Mammary epithelial cell (primary cell): ENCODE measurements at regions not wholly inside any gene's neighbourhood (a gene's known extent, or its start where the extent isn't known, plus 50 kb on each side); places are given as distances from the start of the nearest gene placed in this dataset.

Experiments
- EZH2 ChIP-seq: IDR thresholded peaks from 2 replicates; pipeline ENCODE4 v1.6.1; 2012; ENCODE audit warnings: low read length, inconsistent platforms, borderline replicate concordance
- TF ChIP-seq, protein P1 (sequence below), 2 donors: IDR thresholded peaks in 1 of 2; conservative IDR thresholded peaks in 1 of 2; 2 replicates each; pipeline ENCODE4 v1.5.1; 2011 to 2012; ENCODE audit warnings: inconsistent platforms in 2 of 2, low read length in 2 of 2, mild to moderate bottlenecking in 2 of 2, control low read depth in 1 of 2, low read depth in 1 of 2; ENCODE audit not compliant: insufficient read depth in 1 of 2; ENCODE audit errors: extremely low read depth in 1 of 2

DNA sequence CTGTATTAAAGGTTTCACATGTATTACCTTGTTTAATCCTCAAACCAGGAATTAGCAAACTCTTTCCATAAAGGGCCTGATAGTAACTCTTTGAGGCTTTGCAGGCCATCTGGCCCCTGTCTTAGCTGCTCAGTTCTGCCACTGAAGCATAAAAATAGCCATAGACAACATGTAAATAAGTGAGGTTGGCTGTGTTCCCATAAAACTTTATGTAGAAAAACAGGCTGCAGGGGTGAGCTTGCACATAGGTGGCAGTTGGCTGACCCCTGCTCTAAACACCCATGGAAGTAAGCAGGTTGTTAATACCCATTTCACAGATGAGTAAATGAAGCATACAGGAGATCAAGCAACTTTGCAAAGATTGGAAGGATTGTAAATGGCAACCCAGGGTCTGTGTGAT, 1279.2 kb upstream of the AUTS2 start:
- TF ChIP-seq, protein P1, sequence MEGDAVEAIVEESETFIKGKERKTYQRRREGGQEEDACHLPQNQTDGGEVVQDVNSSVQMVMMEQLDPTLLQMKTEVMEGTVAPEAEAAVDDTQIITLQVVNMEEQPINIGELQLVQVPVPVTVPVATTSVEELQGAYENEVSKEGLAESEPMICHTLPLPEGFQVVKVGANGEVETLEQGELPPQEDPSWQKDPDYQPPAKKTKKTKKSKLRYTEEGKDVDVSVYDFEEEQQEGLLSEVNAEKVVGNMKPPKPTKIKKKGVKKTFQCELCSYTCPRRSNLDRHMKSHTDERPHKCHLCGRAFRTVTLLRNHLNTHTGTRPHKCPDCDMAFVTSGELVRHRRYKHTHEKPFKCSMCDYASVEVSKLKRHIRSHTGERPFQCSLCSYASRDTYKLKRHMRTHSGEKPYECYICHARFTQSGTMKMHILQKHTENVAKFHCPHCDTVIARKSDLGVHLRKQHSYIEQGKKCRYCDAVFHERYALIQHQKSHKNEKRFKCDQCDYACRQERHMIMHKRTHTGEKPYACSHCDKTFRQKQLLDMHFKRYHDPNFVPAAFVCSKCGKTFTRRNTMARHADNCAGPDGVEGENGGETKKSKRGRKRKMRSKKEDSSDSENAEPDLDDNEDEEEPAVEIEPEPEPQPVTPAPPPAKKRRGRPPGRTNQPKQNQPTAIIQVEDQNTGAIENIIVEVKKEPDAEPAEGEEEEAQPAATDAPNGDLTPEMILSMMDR (conservative IDR thresholded peaks at IDR 0.05 in 1 of 2, IDR thresholded peaks at IDR 0.05 in 1 of 2; ENCODE audit: extremely low read depth in 1 of 2, insufficient read depth in 1 of 2, low read depth in 1 of 2, low read length in 2 of 2), result no peak
- TF ChIP-seq EZH2, result no peak
